Stimulated activated CD4-positive, alpha-beta T cell treated with anti-CD3 and anti-CD28 coated beads, Interleukin-1b, Interleukin-23, amount 100 ng/mL, for 48 hours (primary cell): ENCODE measurements at regions not wholly inside any gene's neighbourhood (a gene's known extent, or its start where the extent isn't known, plus 50 kb on each side); places are given as distances from the start of the nearest gene placed in this dataset.

Source experiments
- DNase-seq: peaks from one replicate; pipeline ENCODE4 v3.0.0-alpha.2; 2020

DNA sequence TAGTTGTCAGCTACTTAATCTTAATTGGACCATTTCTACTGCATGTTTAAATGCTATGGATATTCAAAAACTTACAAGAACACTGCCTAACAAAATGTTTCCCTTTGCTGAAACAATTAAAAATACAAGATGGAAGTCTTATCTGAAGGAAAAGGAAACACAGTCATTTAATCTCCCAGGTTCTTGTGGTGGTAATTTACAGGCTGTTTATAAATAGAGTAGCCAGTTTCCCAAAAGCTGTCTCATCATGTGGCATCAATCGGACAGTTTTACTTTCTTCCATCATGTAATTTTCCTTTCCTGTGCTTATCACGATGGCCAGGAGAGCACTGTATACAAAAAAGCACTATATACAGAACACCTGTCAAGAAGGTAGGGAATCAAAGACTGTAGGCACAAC is 368.1 kb downstream of the ZEB2 start:
- no peak for DNase-seq

DNA sequence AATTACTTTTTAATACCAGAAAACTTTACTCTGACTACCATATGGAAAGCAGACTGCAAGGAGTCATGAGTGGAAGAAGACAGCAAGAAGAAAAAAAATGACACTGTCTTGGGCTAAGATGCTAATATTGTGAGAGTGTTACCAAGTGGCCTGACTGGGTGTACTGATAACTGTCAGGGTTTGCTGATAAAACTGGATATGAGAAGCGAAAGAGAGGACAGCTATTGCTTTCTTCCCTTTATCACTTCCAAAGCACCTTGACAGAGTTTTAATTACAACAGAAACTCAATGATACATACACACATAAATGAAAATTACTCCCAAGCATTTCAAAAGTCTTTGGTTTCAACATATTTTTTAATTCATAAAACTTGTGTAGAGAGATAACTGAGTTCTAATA is 368.5 kb downstream of the ZEB2 start:
- no peak for DNase-seq

DNA sequence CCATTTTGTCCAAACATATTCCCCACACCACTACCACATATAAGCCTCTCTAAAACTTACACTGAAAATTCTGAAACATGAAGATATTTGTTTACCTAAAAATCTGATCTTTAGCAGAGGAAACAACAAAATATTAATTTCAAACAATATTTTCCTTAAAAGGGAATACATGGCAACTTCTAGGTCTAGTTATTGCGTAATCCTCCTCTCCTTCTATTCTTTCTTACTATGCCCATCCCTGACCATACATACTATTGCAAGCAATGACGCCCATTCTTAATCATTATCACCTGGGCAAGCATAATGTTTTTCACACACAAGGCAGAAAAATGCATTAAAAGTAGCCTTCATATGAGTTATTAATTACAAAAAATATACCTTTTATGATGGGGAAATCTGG is 372.6 kb downstream of the ZEB2 start:
- no peak for DNase-seq

DNA sequence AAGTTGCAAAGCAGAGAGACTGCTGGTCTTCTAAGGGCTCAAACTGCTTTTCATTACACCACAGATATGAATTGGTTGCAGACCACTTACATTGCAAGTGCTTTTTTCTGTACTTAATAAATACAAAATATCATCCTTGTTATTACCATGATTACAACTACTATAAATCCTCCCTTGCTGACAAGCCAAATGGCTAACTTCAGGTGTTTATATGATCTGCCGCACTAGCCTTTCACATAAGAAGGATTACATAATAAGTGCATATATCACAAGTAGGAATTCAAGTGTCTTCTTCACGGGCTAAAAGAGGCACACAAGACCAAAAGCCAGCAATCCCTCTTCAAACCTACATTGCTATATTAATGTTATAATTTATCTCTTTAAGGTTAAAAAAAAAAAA is 373.0 kb downstream of the ZEB2 start:
- DNase-seq, result no peak

DNA sequence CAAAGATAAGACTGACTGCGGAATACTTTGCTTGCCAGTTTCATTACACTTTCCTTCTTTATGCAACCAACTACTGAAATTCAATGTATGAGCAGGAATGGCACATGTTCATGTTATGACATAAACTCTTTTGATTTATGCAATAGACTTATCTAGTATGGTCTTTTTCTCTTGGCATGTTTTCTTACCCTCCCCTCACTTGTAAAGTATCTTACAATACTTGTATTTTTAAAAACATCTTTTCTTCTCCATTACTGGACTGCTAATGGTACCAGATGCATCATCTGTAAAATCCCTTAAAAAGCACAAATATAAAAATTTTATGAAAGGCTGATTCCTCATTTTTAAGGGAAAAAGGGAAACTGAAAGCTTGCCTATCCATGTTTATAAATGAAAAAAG is 373.8 kb downstream of the ZEB2 start:
- DNase-seq, result no peak

DNA sequence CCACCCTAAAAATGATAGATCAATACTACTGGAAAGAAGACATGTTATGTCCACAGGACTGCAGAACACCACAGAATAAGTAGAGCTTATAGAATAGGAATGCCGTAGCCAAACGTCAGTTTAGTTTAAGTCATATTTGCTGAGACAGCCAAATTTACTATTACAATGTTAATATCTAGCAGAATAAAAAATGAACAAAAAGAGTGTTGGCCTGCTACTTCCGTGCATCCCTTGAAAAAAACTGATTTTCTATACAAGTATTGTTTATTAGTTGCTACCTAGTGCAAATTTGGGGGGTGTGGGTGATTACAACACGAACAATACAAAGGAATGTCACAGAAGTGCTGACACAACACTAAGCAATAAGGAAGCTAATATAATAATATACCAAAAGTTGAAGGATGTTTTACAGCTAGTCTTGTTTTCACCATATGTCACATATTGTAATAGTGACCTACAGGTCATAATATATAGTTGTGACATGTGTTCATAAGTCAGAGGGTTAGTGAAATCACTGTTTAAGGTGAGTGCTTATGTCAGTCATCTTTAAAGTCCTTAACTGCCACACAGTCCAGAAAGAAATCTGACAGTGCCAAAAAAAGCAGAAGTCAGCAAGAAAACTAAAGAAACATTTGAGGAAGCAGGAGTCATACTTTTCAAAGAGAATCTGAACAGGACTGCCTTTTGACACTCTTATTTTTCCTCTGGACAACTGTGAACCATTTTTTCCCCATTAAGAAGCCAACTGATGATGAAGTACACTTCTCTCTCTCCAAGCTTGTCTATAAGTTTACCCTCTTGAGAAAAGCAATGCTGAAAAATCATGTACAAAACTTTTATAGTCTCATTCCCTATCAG is 376.4 kb downstream of the ZEB2 start:
- no peak for DNase-seq

DNA sequence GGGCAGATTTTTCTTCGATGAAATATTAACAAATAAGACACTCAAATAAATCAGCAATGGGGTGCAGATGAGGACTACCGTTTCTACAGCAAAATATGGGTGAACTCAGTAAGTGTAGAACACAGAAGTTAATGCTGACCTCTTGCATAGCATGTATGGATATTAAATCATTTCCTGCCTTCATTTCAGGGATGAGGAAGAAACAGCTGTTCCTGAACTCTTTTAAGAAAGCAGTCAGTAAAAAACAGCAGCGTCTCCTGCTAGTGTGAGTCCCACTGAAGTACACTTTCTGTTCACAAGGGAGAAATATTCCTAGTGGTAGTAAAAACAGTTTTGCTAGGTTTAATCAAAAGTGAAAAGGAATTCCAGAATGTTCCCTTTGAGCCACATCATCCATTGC is 379.0 kb downstream of the ZEB2 start:
- no peak for DNase-seq

DNA sequence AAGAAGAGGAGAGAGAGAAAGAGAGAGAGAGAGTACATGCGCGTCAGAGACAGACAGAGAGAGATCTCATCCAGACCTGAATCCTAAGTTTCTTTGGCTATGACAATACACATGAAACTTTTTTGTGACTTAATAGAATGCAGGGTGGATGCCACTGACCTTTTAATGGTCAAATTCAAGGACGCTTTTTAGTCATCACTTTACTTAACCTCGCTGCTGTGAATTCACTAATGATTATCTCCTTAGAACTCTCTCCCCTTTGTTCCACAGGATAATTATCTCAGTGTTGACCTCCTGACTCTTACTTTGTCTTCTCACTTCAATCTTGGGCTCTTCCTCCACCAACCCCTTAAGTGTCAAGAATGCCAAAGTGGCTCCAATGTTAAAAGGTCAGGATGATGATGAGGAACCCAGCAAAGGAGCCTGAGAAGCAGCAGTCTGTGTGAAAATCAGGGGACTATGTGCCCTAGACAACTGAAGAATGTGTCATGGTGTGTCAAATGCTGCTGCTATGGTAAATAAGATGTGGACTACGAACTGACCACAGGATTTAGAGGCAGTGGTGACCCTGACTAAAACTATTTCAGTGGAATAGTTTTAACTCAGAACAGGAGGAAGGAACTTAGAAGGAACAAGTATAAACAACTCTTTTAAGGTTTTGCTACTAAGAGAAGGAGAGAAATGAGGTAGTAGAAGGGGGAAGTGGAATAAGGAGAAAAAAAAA is 382.1 kb downstream of the ZEB2 start:
- no peak for DNase-seq

DNA sequence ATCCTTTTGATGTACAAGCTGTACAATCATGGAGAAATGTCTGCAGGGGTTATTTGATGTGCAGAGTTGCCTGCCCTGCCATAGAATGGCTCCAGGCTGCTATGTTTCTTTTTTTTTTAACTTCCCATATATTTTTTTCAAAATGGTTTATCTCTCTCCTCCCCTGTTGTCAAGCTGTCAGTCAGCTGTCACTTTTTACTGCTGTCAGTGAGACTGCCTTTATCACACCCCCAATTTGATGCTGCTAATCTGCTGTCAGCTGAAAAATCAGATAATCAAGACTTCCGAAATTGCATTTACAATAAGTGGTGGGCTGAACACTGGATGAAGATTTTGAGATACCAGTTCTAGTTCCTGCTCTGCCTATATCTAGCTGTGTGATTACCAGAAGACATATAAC is 382.6 kb downstream of the ZEB2 start:
- DNase-seq, result no peak

DNA sequence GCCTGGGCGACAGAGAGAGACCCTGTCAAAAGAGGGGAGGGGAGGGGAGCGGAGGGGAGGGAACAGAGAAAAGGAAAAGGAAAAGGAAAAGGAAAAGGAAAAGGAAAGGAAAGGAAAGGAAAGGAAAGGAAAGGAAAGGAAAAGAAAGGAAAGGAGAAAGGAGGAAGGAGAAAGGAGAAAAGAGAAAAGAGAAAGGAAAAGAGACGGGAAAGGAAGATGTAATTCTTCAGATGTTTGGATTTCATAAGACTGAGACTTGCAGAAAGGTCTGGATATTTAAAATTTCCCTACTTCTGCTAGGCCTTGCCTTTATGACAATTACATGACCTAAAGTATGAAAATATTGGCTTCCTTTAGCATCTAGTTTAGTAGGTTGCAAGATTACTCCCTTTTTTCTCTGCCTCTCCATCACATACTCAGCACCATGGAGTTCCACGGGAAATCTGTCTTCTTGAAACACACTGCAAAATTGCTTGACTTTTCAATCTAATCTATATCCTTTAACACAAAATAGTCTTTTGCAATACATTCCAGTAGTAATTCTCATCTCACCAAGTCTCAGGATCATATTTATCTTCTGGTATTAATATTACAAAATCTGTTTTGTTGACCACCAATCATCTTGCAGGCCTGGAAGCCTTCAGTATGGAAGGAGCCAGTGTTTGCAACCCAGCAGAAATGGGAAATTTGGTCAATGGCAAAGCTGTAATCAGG is 383.5 kb downstream of the ZEB2 start:
- no peak for DNase-seq

DNA sequence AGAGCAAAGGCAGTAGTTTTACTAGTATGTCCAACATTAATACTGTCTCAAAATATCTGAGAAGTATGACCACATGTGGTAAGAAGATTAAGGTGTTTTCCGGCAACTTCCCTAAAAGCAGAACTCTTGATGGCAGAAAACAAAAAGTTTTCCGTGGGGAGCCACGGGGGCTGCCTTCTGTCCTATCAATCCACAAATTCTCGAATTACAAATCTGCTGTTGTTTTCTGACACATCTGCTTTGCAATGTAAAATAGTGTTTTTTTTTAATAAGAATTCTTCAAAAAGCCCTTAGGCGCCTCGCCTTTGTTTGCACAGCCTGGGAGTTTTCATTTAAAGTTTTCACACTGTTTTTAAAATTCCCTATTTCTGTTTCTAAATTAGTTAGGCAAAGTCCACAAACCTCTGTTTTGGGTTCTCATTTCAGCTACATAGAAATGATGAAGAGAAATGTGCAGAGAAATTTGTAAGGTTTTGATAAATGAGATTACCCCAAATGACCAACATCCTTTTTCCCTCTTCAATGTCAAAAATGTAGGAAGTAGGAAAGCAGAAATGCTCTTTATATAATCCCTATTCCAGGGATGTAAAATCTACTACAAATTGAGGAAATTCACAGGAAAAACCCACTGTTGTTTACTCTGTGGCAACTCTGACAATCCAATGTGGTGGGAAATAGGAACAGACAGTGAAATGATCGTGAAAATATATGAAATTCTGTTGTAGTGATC is 385.8 kb downstream of the ZEB2 start:
- no peak for DNase-seq

DNA sequence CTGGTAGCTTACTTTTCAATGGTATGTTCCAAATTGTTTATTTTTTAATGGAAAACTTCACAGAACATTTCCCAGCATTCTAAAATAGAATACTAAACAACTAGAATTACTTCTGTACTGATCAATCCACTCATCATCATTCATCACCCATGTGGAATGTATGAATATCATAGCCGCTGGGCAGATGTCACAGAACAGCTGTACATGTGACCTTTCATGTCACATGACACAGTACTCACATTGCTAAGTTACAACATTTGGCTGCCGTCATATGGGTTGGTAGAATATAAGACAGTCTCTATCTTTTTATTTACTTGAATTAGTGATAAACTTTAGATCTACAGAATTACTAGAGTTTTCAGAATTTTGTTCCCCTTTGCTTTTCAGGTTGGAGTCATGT is 387.6 kb downstream of the ZEB2 start:
- DNase-seq, result no peak

DNA sequence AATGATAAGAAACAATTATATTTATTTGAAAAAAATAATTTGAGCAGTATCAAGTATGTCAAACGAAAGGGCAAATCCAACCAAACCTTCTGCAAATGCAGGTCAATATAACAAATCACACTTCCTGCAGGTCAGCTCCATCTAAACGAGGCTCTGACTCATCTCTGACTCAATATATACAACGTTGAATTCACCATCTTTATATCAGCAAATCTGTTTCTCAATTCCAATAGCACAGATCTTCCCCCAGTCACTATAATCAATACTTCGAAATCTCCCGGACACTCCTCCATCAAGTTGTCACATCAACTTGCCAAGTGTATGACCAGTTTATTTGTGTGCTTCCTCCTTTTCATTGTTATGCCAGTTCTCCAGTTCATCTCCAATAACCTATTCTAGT is 388.9 kb downstream of the ZEB2 start:
- DNase-seq, result no peak

DNA sequence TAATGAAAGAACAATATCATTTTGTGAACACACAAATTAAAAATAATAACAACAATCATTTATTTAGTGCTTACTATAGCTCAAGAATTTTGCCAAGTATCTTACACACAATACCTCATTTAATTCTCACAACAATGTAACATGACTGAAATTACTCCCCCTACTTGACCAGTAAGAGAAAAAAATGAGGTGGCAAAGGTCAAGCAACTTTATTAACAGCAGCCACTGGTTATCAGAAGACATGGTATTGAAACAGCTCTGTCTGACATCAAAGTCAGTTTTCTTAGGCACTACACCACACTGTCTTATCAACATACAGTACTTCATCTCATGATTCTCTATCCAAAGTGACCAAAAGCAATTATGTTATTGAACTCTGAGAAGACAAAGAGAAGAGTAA is 389.4 kb downstream of the ZEB2 start:
- DNase-seq, result no peak

DNA sequence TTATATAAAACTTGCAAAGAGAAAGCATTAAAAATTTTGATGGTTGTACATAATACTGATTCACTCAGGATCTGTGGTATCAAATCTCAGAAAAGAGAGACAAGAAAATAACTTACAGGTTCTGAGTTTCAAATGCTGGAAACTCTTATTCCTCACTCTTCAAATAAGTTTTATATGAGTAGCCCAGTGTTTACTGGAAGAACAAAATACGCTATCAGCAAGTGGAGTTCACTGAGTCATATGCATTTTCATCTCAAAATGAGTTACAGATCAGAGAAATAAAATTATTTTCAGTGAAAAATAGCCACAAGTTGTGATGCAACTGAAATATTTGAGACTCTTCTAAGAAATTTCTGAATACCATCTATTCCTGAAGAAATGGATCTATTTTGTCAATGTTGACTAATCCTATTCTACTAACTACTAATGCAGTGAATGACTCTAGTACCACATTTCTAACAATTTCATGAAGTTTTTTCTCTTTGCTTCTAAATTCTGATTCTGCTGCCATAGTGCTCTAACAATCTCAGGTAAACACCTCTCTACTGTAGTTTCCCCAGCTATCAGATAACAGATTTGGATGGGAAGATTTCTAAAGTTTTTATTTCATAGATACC is 391.7 kb downstream of the ZEB2 start:
- DNase-seq, result no peak

DNA sequence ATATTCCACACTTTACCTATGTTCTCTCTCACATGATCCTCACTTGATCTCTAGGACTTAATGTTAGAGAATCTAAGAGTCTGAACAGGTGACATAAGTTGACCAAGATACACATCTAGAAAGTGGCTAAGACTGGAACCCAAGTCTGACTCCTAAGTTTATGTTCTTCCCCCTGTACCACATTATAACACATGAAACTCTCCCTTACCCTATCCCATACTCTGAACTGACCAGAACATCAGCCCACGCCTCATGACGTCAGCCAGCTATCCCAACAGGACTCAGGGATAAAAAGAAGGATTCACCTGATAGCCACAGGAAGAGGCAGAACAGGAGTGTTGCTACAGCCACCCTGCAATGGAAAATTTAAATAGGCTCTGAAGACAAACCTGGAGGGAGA is 392.2 kb downstream of the ZEB2 start:
- DNase-seq, result no peak

DNA sequence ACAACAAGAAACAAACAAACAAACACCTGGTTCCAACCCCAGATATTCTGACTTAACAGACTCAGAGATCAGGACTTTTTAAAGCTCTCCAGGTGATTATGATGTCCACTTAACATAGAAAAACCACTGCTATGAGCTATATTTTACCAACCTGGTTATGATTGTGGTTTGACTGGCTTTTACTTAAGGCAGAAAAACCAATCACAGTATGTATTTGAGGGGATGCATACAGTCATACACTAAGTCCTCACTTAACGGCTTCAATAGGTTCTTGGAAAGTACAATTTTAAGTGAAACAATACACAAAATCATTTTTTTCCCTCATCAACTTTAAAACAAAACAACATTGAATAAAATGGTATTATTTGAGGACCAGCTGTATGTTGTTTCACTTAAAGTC is 393.6 kb downstream of the ZEB2 start:
- no peak for DNase-seq

DNA sequence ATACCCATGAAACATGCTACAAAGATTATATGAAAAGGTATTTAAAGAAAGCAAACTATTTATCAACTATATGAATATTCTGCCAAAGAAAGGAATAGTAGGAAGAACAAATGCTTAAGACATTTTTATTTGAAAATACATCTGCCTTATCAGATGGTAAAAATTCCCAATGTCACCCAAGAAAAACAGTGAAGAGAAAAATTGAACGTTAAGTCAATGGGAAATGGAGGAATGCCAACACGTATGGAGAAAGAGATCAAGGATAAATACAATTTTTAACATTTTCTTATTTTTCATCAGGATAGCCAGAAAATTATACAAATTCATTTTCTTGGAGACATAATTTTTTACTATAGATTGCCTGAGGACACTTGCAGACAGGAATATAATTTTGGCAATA is 394.2 kb downstream of the ZEB2 start:
- no peak for DNase-seq

DNA sequence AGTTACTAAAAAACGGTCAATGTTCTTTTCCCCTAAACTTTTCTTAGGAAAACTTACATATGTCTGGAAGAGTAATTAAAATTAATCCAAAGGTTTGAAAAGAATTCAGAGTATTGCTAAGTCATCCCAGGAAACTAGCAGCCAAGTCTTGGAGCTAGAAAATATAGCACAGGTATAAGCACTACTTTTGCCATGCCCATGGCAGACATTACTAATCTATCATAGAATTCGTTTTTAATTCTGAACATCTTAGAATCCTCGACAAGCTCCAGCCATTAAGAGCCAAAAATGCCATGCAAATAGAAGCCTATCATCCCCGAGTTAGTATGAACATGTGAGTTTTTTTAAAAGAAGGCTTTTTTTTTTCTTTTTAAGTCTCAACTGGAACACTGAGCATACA is 395.0 kb downstream of the ZEB2 start:
- no peak for DNase-seq

DNA sequence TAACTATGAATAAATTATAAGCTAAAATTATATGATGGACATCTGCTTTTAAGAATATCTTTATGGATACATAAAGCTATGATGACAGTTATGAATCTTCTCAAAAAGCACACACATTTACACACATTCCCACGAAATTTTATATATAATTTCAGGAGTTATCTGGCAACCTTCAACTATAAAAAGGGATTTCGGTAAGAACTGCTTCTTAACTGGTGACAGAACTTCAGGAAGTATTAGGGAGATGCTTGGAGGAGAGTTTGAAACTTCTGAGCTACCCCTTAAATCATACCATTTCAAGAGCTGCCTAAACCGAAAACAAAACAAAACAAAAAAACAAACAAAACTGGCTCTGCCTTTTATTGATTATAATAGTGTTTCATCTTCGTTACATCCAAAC is 399.4 kb downstream of the ZEB2 start:
- DNase-seq, result no peak

DNA sequence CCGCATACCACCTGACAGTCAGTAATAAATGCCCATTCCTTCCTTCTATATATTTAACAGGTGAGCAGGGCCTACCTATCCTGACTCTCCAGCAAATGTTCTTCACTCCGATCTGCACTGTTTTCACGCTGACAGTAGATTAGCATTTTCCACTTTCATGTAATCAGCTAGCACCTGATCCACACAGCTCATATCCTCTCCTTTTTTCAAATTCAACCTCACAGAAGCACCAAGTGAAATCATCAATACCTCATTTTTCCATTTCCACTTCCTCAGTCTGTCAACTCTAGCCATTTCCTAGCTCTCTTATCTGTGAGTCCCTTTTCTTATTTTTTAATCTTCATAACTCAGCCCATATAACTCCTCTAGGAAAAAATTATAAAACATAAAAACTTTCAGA is 402.8 kb downstream of the ZEB2 start:
- no peak for DNase-seq

DNA sequence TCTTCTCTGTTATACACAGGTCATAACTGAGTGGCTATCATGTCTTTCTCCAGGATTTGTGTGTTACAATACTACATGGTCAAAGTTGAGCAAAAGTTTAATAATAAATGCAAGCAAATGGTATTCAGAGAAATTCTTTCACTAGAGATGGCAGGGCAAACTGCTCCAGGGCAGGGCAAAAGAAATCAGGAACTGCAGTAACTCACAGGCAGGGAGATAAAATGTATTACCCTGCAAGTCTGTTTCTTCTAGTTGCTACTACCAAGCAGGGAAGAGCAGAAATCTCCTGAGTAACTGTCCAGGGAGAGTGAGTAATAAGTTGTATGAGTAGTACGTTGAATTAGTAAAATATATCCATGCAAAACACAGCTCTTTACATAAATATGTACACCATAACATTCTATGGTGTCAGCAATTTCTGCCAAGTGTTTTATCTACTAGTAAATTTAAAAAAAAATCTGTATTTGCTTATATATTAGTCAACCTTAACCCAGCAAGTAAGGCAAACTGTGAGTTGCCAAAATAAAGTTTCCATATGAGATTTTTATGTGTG is 404.1 kb downstream of the ZEB2 start:
- no peak for DNase-seq

DNA sequence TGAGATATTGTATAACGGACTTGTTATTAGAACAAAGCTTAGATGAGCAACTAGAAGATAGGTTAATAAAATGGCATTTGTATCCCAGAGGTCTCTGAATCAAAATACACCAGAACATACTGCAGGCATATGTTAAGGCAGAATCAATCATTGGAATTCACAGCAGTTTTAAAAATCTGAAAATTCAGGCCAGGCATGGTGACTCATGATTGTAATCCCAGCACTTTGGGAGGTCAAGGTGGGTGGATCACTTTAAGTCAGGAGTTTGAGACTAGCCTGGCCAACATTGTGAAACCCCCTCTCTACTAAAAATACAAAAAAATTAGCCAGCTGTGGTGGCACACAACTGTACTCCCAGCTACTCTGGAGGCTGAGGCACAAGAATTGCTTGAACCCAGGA is 405.2 kb downstream of the ZEB2 start:
- DNase-seq, result no peak
